HepG2 (cell line): ENCODE measurements at regions not wholly inside any gene's neighbourhood (a gene's known extent, or its start where the extent isn't known, plus 50 kb on each side); places are given as distances from the start of the nearest gene placed in this dataset.

Experiments
- ATAC-seq: fragments of 200-7000 bp; cut with Tn5 transposase; 3 replicates; pipeline ENCODE4 v1.9.1; 2020; ENCODE audit warnings: mild to moderate bottlenecking, moderate library complexity
- BruUV-seq: library from RNA; stranded (reverse); fragments of 400-500 nt; replicated peaks from 2 replicates; lab custom pipeline; 2021; lab: Mats Ljungman, UMichigan
- CTCF ChIA-PET: fragments of 300-600 bp; formaldehyde crosslinking; extraction: SDS; loops from one replicate; lab custom pipeline; 2021; ENCODE audit warnings: low total read pairs, inconsistent platforms, low intra/inter-chr PET ratio; lab: Yijun Ruan, JAX
- POLR2A ChIA-PET: fragments of 350-600 bp; sonication (Branson Sonifier 250); formaldehyde crosslinking; loops from one replicate; lab custom pipeline; 2020; ENCODE audit warnings: antibody characterized with exemption, inconsistent platforms; lab: Yijun Ruan, JAX
- DNase-seq: peaks from one replicate; pipeline ENCODE4 v3.0.0-alpha.2; 2015; ENCODE audit warnings: low spot score
- FAIRE-seq: peaks from 3 replicates; lab custom pipeline; 2011; peaks lifted over from hg19 to GRCh38; lab: Jason Lieb, UNC
- H2AFZ ChIP-seq: one replicate; pipeline ENCODE4 v1.6.1; 2011; ENCODE audit warnings: low read length, inconsistent platforms
- H3K27ac ChIP-seq: fragments of 300-600 bp; 3 replicates; pipeline ENCODE4 v1.8.0; 2011; ENCODE audit warnings: mixed run types, mild to moderate bottlenecking, mixed read lengths, low read length, inconsistent platforms; ENCODE audit not compliant: insufficient read depth; ENCODE audit errors: extremely low read length
- H3K27me3 ChIP-seq, 2 experiments: fragments of 200-600 bp in 1 of 2; 2 replicates in 1 of 2; 3 replicates in 1 of 2; pipeline versions ENCODE4 v1.6.0 to v1.8.0; 2011; ENCODE audit warnings: low read length in 2 of 2, mild to moderate bottlenecking in 2 of 2, moderate library complexity in 2 of 2, inconsistent platforms in 1 of 2; ENCODE audit not compliant: insufficient read depth in 2 of 2, control insufficient read depth in 1 of 2
- H3K36me3 ChIP-seq, 2 experiments: fragments of 200-600 bp in 1 of 2; replicated peaks in 1 of 2; 2 replicates in 1 of 2; 3 replicates in 1 of 2; pipeline versions ENCODE4 v1.5.1 to v1.8.0; 2011; ENCODE audit warnings: low read length in 2 of 2, inconsistent platforms in 1 of 2; ENCODE audit not compliant: insufficient read depth in 2 of 2, control insufficient read depth in 1 of 2
- H3K4me1 ChIP-seq: 2 replicates; pipeline ENCODE4 v1.5.1; 2012; ENCODE audit warnings: low read length, inconsistent platforms; ENCODE audit not compliant: insufficient read depth
- H3K4me2 ChIP-seq: 2 replicates; pipeline ENCODE4 v1.6.0; 2011; ENCODE audit warnings: low read depth, low read length, inconsistent platforms
- H3K4me3 ChIP-seq, 3 experiments: fragments of 200-600 bp in 1 of 3; sonication (generic), shearing (Covaris generic) in 1 of 3; replicated peaks in 1 of 3; 2 replicates each; pipeline ENCODE4 v1.5.1; 2011 to 2016; ENCODE audit warnings: low read length in 3 of 3, inconsistent platforms in 2 of 3, low read depth in 2 of 3, mild to moderate bottlenecking in 2 of 3, control low read depth in 1 of 3, mixed read lengths in 1 of 3; ENCODE audit not compliant: insufficient read depth in 1 of 3
- H3K79me2 ChIP-seq: one replicate; pipeline ENCODE4 v1.6.1; 2011; ENCODE audit warnings: low read length, inconsistent platforms; ENCODE audit not compliant: insufficient read depth
- H3K9ac ChIP-seq: 2 replicates; pipeline ENCODE4 v1.6.0; 2011; ENCODE audit warnings: mild to moderate bottlenecking, low read depth, low read length, inconsistent platforms; ENCODE audit not compliant: insufficient read depth
- H3K9me3 ChIP-seq: 2 replicates; pipeline ENCODE4 v1.5.1; 2012; ENCODE audit warnings: mild to moderate bottlenecking, low read length
- H4K20me1 ChIP-seq: 2 replicates; pipeline ENCODE4 v1.6.0; 2011; ENCODE audit warnings: inconsistent platforms, mild to moderate bottlenecking, low read length, moderate library complexity; ENCODE audit not compliant: insufficient read depth
- CBX5 ChIP-seq: sonication (generic); formaldehyde crosslinking; IDR thresholded peaks from 2 replicates; pipeline ENCODE4 v1.4.0; 2020; ENCODE audit warnings: missing genetic modification reagents, borderline replicate concordance
- PCBP2 ChIP-seq: fragments of 200-400 bp; formaldehyde crosslinking; optimal IDR thresholded peaks from 2 replicates; pipeline ENCODE3; 2018; ENCODE audit warnings: low read length, low read depth; ENCODE audit not compliant: poor library complexity, severe bottlenecking
- PHB2 ChIP-seq: fragments of 450-650 bp; IDR thresholded peaks from 2 replicates; pipeline ENCODE4 v1.6.1; 2018; ENCODE audit not compliant: partially characterized antibody
- POLR2G ChIP-seq: fragments of 200-400 bp; formaldehyde crosslinking; IDR thresholded peaks from 2 replicates; pipeline ENCODE4 v1.6.1; 2018; ENCODE audit warnings: mild to moderate bottlenecking, low read depth, low read length, moderate library complexity
- TOE1 ChIP-seq: sonication (generic); formaldehyde crosslinking; IDR thresholded peaks from 2 replicates; pipeline ENCODE4 v1.4.0; 2020; ENCODE audit warnings: mild to moderate bottlenecking, missing genetic modification reagents
- ZBTB7B ChIP-seq: sonication (generic); formaldehyde crosslinking; IDR thresholded peaks from 2 replicates; pipeline ENCODE4 v1.4.0; 2020; ENCODE audit warnings: missing genetic modification reagents
- ZFP41 ChIP-seq: sonication (generic); formaldehyde crosslinking; IDR thresholded peaks from 2 replicates; pipeline ENCODE4 v1.4.0; 2020; ENCODE audit warnings: mild to moderate bottlenecking, missing genetic modification reagents, borderline replicate concordance
- ZNF44 ChIP-seq: sonication (generic); formaldehyde crosslinking; IDR thresholded peaks from 2 replicates; pipeline ENCODE4 v1.5.1; 2020; ENCODE audit warnings: mild to moderate bottlenecking, missing genetic modification reagents
- ZNF567 ChIP-seq: sonication (generic); formaldehyde crosslinking; IDR thresholded peaks from 2 replicates; pipeline ENCODE4 v1.8.1; 2023; ENCODE audit warnings: mild to moderate bottlenecking, missing genetic modification reagents, borderline replicate concordance
- WGBS: methylation state at CpG from one replicate; pipeline ENCODE4 v1.1.6; 2017; ENCODE audit warnings: low lambda C conversion rate; 5-methylcytosine and 5-hydroxymethylcytosine counted together
- in situ Hi-C: cut with HindIII; loops from 2 replicates; pipeline ENCODE4 v1.10.0; 2017; ENCODE audit warnings: low pct_unique_long_range_greater_than_20kb; ENCODE audit not compliant: extremely low pct_ligation_motif_present
- intact Hi-C: fragments of 100-400 bp; cut with micrococcal nuclease; formaldehyde crosslinking; loops from one replicate; pipeline ENCODE4 v1.10.0; 2022; ENCODE audit not compliant: unreplicated experiment
- TF ChIP-seq, protein P1 (sequence below): sonication (generic); formaldehyde crosslinking; IDR thresholded peaks from 2 replicates; pipeline ENCODE4 v1.4.0; 2020; ENCODE audit warnings: mild to moderate bottlenecking, missing genetic modification reagents
- TF ChIP-seq, protein P2 (sequence below): sonication (generic); formaldehyde crosslinking; IDR thresholded peaks from 2 replicates; pipeline ENCODE4 v1.4.0; 2020; ENCODE audit warnings: low read depth, mild to moderate bottlenecking, missing genetic modification reagents
- TF ChIP-seq, protein P3 (sequence below): sonication (generic); formaldehyde crosslinking; IDR thresholded peaks from 2 replicates; pipeline ENCODE4 v1.5.1; 2020; ENCODE audit warnings: mild to moderate bottlenecking, missing genetic modification reagents, moderate library complexity

DNA sequence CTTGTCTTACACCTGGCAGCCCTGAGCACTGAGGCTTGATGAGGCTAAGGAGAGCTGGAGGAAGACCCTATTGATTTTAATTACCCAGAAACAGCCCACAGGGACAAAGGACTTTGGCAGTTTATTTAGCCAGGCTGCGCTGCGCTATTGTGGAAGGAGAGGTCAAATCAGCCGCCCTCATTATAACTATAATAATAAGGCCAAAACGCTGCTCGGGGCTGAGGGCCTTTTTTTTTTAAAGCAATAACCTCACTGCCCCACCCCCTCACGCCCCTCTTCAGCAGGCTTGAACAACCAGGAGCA, 60.6 kb upstream of the NKX1-1 start:
- no peaks in the 10 kb centered on the region for H4K20me1 ChIP-seq
- ChIA-PET CTCF (no interaction called here), POLR2A (no interaction called here)
- H3K79me2 ChIP-seq, result no peaks in the 10 kb centered on the region
- DNase-seq, result no peak
- in situ Hi-C loops (no loop called here), intact Hi-C loops (no loop called here)
- no peaks in the 10 kb centered on the region for H3K36me3 ChIP-seq
- no peaks in the 10 kb centered on the region for H3K9me3 ChIP-seq
- FAIRE-seq, result no peak
- H2AFZ ChIP-seq, result no peak overlapping the region
- H3K4me1 ChIP-seq, result no peaks in the 10 kb centered on the region
- ATAC-seq, result no peak
- no peak overlapping the region for H3K9ac ChIP-seq
- TF ChIP-seq, protein P1, sequence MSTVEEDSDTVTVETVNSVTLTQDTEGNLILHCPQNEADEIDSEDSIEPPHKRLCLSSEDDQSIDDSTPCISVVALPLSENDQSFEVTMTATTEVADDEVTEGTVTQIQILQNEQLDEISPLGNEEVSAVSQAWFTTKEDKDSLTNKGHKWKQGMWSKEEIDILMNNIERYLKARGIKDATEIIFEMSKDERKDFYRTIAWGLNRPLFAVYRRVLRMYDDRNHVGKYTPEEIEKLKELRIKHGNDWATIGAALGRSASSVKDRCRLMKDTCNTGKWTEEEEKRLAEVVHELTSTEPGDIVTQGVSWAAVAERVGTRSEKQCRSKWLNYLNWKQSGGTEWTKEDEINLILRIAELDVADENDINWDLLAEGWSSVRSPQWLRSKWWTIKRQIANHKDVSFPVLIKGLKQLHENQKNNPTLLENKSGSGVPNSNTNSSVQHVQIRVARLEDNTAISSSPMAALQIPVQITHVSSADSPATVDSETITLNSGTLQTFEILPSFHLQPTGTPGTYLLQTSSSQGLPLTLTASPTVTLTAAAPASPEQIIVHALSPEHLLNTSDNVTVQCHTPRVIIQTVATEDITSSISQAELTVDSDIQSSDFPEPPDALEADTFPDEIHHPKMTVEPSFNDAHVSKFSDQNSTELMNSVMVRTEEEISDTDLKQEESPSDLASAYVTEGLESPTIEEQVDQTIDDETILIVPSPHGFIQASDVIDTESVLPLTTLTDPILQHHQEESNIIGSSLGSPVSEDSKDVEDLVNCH, result no peak
- TF ChIP-seq ZNF44 (CRISPR knock-in tag) (no peak), TOE1 (CRISPR knock-in tag) (no peak), ZBTB7B (CRISPR knock-in tag) (no peak), ZNF567 (CRISPR knock-in tag) (no peak), POLR2G (no peak), CBX5 (no peak), PHB2 (no peak), ZFP41 (no peak), PCBP2 (no peak)
- TF ChIP-seq, protein P2, sequence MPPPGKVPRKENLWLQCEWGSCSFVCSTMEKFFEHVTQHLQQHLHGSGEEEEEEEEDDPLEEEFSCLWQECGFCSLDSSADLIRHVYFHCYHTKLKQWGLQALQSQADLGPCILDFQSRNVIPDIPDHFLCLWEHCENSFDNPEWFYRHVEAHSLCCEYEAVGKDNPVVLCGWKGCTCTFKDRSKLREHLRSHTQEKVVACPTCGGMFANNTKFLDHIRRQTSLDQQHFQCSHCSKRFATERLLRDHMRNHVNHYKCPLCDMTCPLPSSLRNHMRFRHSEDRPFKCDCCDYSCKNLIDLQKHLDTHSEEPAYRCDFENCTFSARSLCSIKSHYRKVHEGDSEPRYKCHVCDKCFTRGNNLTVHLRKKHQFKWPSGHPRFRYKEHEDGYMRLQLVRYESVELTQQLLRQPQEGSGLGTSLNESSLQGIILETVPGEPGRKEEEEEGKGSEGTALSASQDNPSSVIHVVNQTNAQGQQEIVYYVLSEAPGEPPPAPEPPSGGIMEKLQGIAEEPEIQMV (CRISPR knock-in tag), result no peak
- TF ChIP-seq, protein P3, sequence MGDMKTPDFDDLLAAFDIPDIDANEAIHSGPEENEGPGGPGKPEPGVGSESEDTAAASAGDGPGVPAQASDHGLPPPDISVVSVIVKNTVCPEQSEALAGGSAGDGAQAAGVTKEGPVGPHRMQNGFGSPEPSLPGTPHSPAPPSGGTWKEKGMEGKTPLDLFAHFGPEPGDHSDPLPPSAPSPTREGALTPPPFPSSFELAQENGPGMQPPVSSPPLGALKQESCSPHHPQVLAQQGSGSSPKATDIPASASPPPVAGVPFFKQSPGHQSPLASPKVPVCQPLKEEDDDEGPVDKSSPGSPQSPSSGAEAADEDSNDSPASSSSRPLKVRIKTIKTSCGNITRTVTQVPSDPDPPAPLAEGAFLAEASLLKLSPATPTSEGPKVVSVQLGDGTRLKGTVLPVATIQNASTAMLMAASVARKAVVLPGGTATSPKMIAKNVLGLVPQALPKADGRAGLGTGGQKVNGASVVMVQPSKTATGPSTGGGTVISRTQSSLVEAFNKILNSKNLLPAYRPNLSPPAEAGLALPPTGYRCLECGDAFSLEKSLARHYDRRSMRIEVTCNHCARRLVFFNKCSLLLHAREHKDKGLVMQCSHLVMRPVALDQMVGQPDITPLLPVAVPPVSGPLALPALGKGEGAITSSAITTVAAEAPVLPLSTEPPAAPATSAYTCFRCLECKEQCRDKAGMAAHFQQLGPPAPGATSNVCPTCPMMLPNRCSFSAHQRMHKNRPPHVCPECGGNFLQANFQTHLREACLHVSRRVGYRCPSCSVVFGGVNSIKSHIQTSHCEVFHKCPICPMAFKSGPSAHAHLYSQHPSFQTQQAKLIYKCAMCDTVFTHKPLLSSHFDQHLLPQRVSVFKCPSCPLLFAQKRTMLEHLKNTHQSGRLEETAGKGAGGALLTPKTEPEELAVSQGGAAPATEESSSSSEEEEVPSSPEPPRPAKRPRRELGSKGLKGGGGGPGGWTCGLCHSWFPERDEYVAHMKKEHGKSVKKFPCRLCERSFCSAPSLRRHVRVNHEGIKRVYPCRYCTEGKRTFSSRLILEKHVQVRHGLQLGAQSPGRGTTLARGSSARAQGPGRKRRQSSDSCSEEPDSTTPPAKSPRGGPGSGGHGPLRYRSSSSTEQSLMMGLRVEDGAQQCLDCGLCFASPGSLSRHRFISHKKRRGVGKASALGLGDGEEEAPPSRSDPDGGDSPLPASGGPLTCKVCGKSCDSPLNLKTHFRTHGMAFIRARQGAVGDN (CRISPR knock-in tag), result no peak
- no TSS peak for BruUV-seq
- H3K4me2 ChIP-seq, result no peak overlapping the region
- no peak overlapping the region for H3K27ac ChIP-seq
- WGBS, result 37% methylated on average over 6 of the region's 6 CpGs
- peaks cover 14 to 49% of the 10 kb centered on the region in 2 experiments; a peak in 4 of 5 replicates for H3K27me3 ChIP-seq
- H3K4me3 ChIP-seq, result no peak overlapping the region
